ENCODE measurements at regions not wholly inside any gene's neighbourhood (a gene's known extent, or its start where the extent isn't known, plus 50 kb on each side); places are given as distances from the start of the nearest gene placed in this dataset.

- no peak for DNase-seq (ENCODE audit: low spot score)
- Histone ChIP-seq H3K4me3 (ENCODE audit: low read depth, low read length, poor library complexity, severe bottlenecking) (no peak overlapping the region), H3K9me3 (ENCODE audit: low read depth, low read length, poor library complexity, severe bottlenecking) (no peaks in the 10 kb centered on the region), H3K27me3 (replicated peaks; ENCODE audit: insufficient read depth, low read depth, low read length, poor library complexity) (no peaks in the 10 kb centered on the region), H3K4me1 (ENCODE audit: insufficient read depth, low read length, poor library complexity, severe bottlenecking) (no peaks in the 10 kb centered on the region), H3K36me3 (ENCODE audit: insufficient read depth, low read length, poor library complexity, severe bottlenecking) (no peaks in the 10 kb centered on the region), H3K27ac (ENCODE audit: low read depth, low read length, poor library complexity, severe bottlenecking) (no peak overlapping the region)
- POLR2A ChIA-PET (ENCODE audit: low non-redundant PET) = no interaction called here
- TF ChIP-seq CTCF (conservative IDR thresholded peaks at IDR 0.05; ENCODE audit: low read depth, low read length) (no peak), EZH2 (IDR thresholded peaks at IDR 0.05; ENCODE audit: borderline replicate concordance, low read depth, low read length, poor library complexity, severe bottlenecking) (no peak)
- intact Hi-C loops (cut with micrococcal nuclease; ENCODE audit: unreplicated experiment) = no loop called here
- CTCF ChIA-PET = no interaction called here
- BruUV-seq (replicated peaks) = no TSS peak
These were observed 177.2 kb downstream of the POU4F1 start for GRCh38 chr13:78426183-78426582.

GRCh38 chr13:78420814-78421213, 182.5 kb downstream of the POU4F1 start:
- no peaks in the 10 kb centered on the region for H3K9me3 ChIP-seq (ENCODE audit: low read depth, low read length, poor library complexity, severe bottlenecking)
- H3K27ac ChIP-seq (ENCODE audit: low read depth, low read length, poor library complexity, severe bottlenecking) = no peak overlapping the region
- TF ChIP-seq EZH2 (IDR thresholded peaks at IDR 0.05; ENCODE audit: borderline replicate concordance, low read depth, low read length, poor library complexity, severe bottlenecking) = no peak
- no peak for TF ChIP-seq CTCF (conservative IDR thresholded peaks at IDR 0.05; ENCODE audit: low read depth, low read length)
- CTCF ChIA-PET = no interaction called here
- no TSS peak for BruUV-seq (replicated peaks)
- no peak for DNase-seq (ENCODE audit: low spot score)
- no peak overlapping the region for H3K4me3 ChIP-seq (ENCODE audit: low read depth, low read length, poor library complexity, severe bottlenecking)
- POLR2A ChIA-PET (ENCODE audit: low non-redundant PET) = no interaction called here
- H3K36me3 ChIP-seq (ENCODE audit: insufficient read depth, low read length, poor library complexity, severe bottlenecking) = no peaks in the 10 kb centered on the region
- H3K4me1 ChIP-seq (ENCODE audit: insufficient read depth, low read length, poor library complexity, severe bottlenecking) = no peaks in the 10 kb centered on the region
- intact Hi-C loops (cut with micrococcal nuclease; ENCODE audit: unreplicated experiment) = no loop called here
- peaks cover 4% of the 10 kb centered on the region for H3K27me3 ChIP-seq (replicated peaks; ENCODE audit: insufficient read depth, low read depth, low read length, poor library complexity)

- Histone ChIP-seq H3K27ac (ENCODE audit: low read depth, low read length, poor library complexity, severe bottlenecking) (no peak overlapping the region), H3K4me3 (ENCODE audit: low read depth, low read length, poor library complexity, severe bottlenecking) (no peak overlapping the region), H3K27me3 (replicated peaks; ENCODE audit: insufficient read depth, low read depth, low read length, poor library complexity) (peaks cover 7% of the 10 kb centered on the region), H3K36me3 (ENCODE audit: insufficient read depth, low read length, poor library complexity, severe bottlenecking) (no peaks in the 10 kb centered on the region), H3K9me3 (ENCODE audit: low read depth, low read length, poor library complexity, severe bottlenecking) (no peaks in the 10 kb centered on the region), H3K4me1 (ENCODE audit: insufficient read depth, low read length, poor library complexity, severe bottlenecking) (peaks cover 7% of the 10 kb centered on the region)
- ChIA-PET POLR2A (ENCODE audit: low non-redundant PET) (no interaction called here), CTCF (no interaction called here)
- intact Hi-C loops (cut with micrococcal nuclease; ENCODE audit: unreplicated experiment) = no loop called here
- no TSS peak for BruUV-seq (replicated peaks)
- TF ChIP-seq CTCF (conservative IDR thresholded peaks at IDR 0.05; ENCODE audit: low read depth, low read length) (no peak), EZH2 (IDR thresholded peaks at IDR 0.05; ENCODE audit: borderline replicate concordance, low read depth, low read length, poor library complexity, severe bottlenecking) (no peak)
- no peak for DNase-seq (ENCODE audit: low spot score)
These were observed 189.3 kb downstream of the POU4F1 start for GRCh38 chr13:78413887-78414553.
